ENCODE measurements at regions not wholly inside any gene's neighbourhood (a gene's known extent, or its start where the extent isn't known, plus 50 kb on each side); places are given as distances from the start of the nearest gene placed in this dataset.

DNA sequence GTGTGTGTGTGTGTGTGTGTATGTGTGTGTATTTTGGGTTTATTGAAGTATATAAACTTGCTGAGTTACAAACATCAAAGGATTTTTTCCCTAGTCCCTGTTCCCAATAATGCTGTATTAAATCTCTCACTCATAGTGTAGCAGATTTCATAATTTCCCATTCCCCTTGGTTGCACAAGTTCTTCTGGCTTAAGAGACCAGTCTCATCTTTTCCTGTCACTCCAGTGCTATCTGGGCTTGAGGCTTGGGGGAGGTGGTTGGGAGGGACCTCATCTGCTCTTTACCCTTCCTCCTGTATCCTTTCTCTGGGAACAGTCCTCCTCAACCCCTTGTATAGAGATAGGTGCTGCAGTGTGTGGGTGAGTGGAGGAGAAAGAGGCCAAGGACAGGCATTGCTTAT lies 285.4 kb upstream of the BOD1L1 start:
- no peak overlapping the region for H3K27ac ChIP-seq
- DNase-seq (no peak), ATAC-seq (no peak)
- H3K4me3 ChIP-seq, result no peak overlapping the region
- no peaks in the 10 kb centered on the region for H3K36me3 ChIP-seq (ENCODE audit: insufficient read depth in 1 of 2, low read depth in 1 of 2)
- H3K27me3 ChIP-seq (ENCODE audit: insufficient read depth in 3 of 3, low read length in 2 of 3), result no peaks in the 10 kb centered on the region
- H3K9me3 ChIP-seq, result no peaks in the 10 kb centered on the region
- TF ChIP-seq, protein P1, sequence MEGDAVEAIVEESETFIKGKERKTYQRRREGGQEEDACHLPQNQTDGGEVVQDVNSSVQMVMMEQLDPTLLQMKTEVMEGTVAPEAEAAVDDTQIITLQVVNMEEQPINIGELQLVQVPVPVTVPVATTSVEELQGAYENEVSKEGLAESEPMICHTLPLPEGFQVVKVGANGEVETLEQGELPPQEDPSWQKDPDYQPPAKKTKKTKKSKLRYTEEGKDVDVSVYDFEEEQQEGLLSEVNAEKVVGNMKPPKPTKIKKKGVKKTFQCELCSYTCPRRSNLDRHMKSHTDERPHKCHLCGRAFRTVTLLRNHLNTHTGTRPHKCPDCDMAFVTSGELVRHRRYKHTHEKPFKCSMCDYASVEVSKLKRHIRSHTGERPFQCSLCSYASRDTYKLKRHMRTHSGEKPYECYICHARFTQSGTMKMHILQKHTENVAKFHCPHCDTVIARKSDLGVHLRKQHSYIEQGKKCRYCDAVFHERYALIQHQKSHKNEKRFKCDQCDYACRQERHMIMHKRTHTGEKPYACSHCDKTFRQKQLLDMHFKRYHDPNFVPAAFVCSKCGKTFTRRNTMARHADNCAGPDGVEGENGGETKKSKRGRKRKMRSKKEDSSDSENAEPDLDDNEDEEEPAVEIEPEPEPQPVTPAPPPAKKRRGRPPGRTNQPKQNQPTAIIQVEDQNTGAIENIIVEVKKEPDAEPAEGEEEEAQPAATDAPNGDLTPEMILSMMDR (IDR thresholded peaks at IDR 0.05), result no peak
- no peaks in the 10 kb centered on the region for H3K4me1 ChIP-seq
- intact Hi-C loops (cut with DNase I), result no loop called here

DNA sequence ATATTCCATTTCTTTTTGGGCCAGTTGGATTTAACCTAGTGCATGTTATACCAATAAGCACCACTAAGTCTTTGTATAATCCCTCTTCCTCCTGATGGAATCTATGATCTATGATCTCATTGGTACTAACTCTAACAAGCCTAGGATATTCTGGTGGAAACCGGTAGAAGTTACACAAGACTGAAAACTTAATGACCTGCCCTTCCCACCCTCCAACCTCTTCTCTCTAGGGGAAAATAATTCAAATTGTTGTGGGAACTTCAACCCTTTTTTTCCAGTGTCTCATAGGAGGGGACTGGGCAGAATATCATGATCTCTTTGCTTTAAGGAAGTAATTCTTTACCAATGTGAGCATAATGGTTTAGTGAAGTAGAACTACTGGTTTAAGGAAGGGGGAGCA lies 289.5 kb upstream of the BOD1L1 start:
- intact Hi-C loops (cut with DNase I), result no loop called here
- Histone ChIP-seq H3K27me3 (ENCODE audit: insufficient read depth in 3 of 3, low read length in 2 of 3) (no peaks in the 10 kb centered on the region), H3K36me3 (ENCODE audit: insufficient read depth in 1 of 2, low read depth in 1 of 2) (no peaks in the 10 kb centered on the region), H3K4me3 (no peak overlapping the region), H3K27ac (no peak overlapping the region), H3K9me3 (no peaks in the 10 kb centered on the region), H3K4me1 (no peaks in the 10 kb centered on the region)
- DNase-seq, result no peak
- TF ChIP-seq, protein P1 (IDR thresholded peaks at IDR 0.05), result no peak
- whole genome bisulfite sequencing, 3 donors, result 38 to 50% (median 49%) methylated on average over 1 of the region's 1 CpG
- no peak for ATAC-seq

DNA sequence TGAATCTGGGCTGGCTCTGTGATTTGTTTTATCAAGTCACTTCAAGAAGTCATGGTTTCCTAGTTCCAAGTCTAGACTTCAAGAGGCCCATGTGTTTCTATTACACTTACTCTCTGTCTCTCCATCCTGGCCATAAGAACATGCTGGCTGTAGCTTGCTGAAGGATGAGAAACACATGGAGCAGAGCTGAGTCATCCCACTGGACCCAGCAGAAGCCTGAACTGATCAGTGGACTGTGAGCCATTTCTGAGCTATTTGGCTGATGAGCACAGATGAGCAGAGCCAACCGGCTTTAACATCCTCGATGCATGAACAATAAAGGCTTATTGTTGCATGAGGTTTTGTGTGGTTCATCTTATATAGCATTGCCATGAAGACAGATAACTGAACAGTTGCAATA lies 290.6 kb upstream of the BOD1L1 start:
- ATAC-seq (peak in 3 of 4 donors; percentile 35 to 60 (median 44)), DNase-seq (peak in 1 of 2 donors; percentile 39)
- Histone ChIP-seq H3K4me1 (no peaks in the 10 kb centered on the region), H3K4me3 (no peak overlapping the region), H3K27me3 (ENCODE audit: insufficient read depth in 3 of 3, low read length in 2 of 3) (no peaks in the 10 kb centered on the region), H3K9me3 (no peaks in the 10 kb centered on the region), H3K27ac (no peak overlapping the region), H3K36me3 (ENCODE audit: insufficient read depth in 1 of 2, low read depth in 1 of 2) (no peaks in the 10 kb centered on the region)
- WGBS, 3 donors, result 65 to 82% (median 82%) methylated on average over 2 of the region's 2 CpGs
- TF ChIP-seq, protein P1 (IDR thresholded peaks at IDR 0.05), result no peak
- intact Hi-C loops (cut with DNase I), result no loop called here

DNA sequence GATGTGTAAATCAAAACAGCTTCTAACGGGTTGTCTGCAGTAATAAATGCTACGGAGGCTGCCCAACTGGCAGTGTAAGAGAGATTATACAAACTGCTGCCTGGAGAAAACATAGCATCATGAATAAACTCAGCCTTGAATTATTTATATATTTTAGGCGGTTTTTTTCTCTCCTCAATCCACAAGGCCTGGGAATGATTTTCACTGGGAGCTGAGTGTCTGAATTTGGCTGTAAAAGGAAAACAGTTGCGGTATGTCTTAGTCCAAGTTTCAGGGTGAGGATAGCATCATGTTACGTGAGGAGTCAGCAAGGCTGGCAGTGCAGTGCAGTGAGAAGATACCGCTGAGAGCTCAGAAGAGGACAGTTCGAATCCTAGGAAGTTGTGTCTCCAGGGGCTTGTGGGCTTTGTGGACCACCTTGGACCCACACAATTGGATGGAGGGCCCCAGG lies 291.5 kb upstream of the BOD1L1 start:
- no peaks in the 10 kb centered on the region for H3K27me3 ChIP-seq (ENCODE audit: insufficient read depth in 3 of 3, low read length in 2 of 3)
- H3K4me3 ChIP-seq, result no peak overlapping the region
- peak in 1 of 2 donors; percentile 40 for DNase-seq
- H3K27ac ChIP-seq, result no peak overlapping the region
- no peaks in the 10 kb centered on the region for H3K4me1 ChIP-seq
- no peaks in the 10 kb centered on the region for H3K36me3 ChIP-seq (ENCODE audit: insufficient read depth in 1 of 2, low read depth in 1 of 2)
- peak in 1 of 4 donors; percentile 39 for ATAC-seq
- TF ChIP-seq, protein P1 (IDR thresholded peaks at IDR 0.05), result no peak
- intact Hi-C loops (cut with DNase I), result no loop called here
- no peaks in the 10 kb centered on the region for H3K9me3 ChIP-seq
- WGBS, 3 donors, result 43 to 65% (median 56%) methylated on average over 7 of the region's 7 CpGs

DNA sequence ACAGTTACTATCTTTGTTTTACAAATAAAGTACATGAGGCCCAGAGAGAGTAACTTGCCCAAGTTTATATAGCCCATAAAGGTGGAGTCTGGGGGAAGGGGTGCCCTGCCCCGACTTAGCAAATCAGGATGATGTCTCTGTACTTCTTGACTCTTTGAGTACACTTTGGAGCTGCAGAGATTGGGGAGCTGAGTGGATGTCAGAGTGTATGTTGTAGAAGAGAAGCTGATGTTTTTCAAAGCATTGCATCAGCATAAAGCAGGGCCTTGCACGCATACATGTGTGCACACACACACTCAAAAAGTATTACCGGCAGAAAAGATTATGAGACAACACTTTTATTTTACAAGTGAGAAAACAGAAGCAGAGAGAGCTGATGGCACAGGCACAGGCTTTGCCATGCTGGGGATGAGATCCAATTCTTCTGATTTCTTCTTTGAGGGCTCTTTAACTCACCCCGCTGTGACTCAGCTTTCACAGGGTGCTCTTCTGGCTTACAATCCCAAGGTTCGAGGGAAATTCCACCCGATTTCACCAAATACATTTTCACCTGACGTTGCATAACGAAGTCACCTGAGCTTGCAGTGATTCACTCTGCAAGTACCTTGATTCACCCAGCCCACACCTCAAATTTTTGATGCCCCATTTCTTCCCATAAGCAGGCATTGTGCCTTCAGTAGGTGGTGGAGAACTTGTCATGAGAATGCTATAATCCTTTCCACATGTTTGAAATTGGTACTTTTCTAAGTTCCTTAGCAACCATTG lies 292.8 kb upstream of the BOD1L1 start:
- WGBS, 3 donors, result 78 to 88% (median 84%) methylated on average over 8 of the region's 8 CpGs
- Histone ChIP-seq H3K27ac (peak overlapping the region; percentile 16), H3K27me3 (ENCODE audit: insufficient read depth in 3 of 3, low read length in 2 of 3) (no peaks in the 10 kb centered on the region), H3K9me3 (no peaks in the 10 kb centered on the region), H3K36me3 (ENCODE audit: insufficient read depth in 1 of 2, low read depth in 1 of 2) (no peaks in the 10 kb centered on the region), H3K4me1 (no peaks in the 10 kb centered on the region), H3K4me3 (no peak overlapping the region)
- intact Hi-C loops (cut with DNase I), result no loop called here
- DNase-seq (no peak), ATAC-seq (no peak)
- TF ChIP-seq, protein P1 (IDR thresholded peaks at IDR 0.05), result no peak
